ENCODE measurements at regions not wholly inside any gene's neighbourhood (a gene's known extent, or its start where the extent isn't known, plus 50 kb on each side); places are given as distances from the start of the nearest gene placed in this dataset.

GRCh38 chr9:91144769-91145168 lies 216.9 kb downstream of the AUH start:
- TF ChIP-seq CTCF (IDR thresholded peaks at IDR 0.05) (no peak), EZH2 (IDR thresholded peaks at IDR 0.05; ENCODE audit: borderline replicate concordance, insufficient read depth, low read depth, low read length, poor library complexity, severe bottlenecking) (no peak)
